T1000 (cell line): ENCODE measurements at regions not wholly inside any gene's neighbourhood (a gene's known extent, or its start where the extent isn't known, plus 50 kb on each side); places are given as distances from the start of the nearest gene placed in this dataset.

Experiments used
- DNase-seq: peaks from one replicate; lab custom pipeline; 2025; ENCODE audit warnings: mixed read lengths; lab: John Stamatoyannopoulos, UW

DNA sequence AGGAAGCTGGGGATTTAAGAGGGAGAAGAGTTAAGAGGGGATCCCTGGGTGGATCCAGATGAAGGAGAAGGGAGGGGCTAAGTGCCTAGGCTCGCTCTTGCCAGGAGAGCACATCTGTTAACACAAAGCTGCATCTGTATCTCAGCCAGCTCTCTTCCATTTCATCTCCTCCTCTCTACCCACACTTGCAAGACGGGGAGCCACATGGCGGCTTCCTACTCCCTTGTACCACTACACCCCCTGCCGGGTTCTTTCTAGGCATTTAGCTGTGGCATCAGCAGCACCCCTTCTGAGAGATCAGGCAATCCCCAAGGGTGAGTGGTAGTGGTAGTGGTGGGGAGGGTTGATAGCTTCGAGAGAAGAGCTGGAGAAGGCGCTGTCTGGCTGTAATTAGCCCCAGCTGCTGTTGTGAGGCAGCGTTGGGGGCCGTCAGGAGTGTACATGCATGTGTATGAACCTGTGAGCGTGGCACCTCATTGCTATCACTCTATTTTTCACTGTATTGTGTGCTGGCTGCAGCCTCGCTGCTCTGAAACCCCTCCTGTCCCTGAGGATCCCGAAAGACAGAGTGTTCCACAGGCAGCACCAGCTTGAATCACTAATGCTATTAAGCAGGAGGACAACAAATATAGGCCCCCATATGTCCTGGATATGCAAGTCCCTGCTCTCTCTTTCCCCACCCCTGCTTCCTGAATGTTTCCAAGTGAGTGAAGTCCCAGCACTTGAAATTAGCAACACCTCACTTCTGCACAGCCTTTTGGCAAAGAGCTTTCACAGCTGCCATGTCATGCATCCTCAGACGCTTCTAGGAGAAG, 73.7 kb downstream of the RTL9 start:
- no peak for DNase-seq

DNA sequence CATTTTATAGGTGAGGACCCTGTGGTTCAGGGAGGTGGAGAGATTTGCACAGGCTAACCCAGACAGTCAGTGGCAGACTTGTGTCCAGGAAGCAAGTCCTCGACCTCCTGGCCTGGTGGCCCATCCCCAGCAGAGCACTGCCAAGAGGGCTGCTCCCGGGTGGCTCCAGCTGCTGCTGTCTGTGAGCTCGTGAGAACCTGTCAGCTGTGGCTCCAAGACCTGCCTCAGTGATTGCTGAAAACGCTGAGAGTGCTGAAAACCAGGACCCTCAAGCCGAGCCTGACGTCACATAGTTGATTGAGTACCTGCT, 74.2 kb downstream of the RTL9 start:
- no peak for DNase-seq

- DNase-seq: no peak
These were observed 76.5 kb downstream of the RTL9 start for GRCh38 chrX:110435196-110435595.

- no peak for DNase-seq
These were observed 77.9 kb downstream of the RTL9 start for GRCh38 chrX:110436523-110436922.

DNA sequence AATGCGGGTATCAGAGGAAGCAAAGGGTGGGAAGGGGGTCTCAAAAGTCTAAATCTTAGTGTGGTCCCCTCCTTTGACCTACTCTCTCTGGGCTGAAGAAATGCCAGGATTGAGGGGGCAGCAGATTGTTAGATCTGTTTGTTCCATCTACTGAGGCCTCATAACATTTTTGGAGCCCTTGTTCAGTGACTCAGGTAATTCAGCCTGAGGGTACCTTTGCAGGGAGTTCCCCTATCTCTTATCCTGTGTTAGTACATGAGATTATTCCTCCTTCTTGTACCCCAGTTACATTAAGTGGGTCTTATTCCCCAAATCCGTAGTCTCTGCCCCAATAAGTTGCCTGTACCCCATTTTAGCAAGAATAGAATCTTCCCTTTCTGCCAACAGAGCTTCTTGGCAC, 79.0 kb downstream of the RTL9 start:
- DNase-seq: no peak

DNA sequence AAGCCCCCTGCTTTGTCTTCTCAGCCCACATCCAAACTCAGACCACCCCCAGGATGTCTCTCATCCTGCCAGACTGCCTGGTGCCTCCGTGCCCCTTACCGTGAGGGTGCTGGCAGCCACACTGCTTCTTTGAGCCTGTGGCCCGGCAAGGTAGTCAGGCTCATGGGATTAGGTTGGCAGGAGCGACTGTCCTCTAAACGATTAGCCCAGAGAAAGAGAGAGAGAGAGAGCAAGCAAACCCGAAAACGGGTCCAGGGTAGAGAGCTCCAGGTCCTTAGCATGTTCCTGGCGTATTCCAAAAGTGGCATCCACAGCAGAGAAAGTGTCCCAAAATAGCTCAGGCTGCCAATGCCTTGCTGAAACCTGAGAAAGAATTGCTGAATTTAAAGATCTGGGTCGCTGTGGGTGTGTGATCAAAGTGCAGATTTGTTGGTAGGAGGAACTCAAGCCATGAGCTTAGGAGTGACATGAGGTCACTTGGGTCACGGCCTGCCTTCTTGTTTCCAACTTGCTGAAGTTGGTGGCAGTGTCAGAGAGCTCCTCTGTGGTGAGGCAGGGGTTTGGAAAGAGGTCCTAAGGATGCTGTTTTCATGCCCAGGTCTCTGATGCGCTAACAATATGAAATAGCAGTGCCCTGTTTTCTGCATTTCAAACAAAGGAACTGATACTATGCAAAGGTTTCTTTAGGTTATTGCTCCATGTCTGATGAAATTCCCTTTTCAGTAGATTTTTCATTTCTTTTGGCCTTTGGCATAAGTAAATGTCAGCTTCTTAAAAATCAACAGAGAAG, 81.6 kb downstream of the RTL9 start:
- DNase-seq: no peak

DNA sequence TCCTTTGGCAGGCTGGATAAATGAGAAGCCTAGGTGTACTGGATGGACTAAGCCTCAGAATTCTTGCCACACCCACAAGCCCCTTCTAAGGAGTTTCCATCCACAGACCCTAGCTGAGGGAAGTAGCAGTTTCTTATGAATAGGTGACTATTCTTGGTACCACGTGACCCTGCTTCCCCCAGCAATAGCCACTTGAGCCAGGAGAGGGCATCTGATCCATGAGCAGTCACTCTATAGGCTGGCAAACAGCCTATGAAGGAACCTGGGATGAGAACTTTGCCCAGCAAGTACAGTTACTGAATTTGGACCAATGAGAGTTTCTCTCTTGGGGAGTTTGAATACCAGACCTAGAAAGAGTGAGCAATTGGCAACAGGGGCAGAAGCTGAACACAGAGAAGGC, 84.0 kb downstream of the RTL9 start:
- no peak for DNase-seq

- no peak for DNase-seq
These were observed 86.3 kb downstream of the RTL9 start for GRCh38 chrX:110444996-110445395.

- no peak for DNase-seq
These were observed 89.8 kb downstream of the RTL9 start for GRCh38 chrX:110448459-110448858.

DNA sequence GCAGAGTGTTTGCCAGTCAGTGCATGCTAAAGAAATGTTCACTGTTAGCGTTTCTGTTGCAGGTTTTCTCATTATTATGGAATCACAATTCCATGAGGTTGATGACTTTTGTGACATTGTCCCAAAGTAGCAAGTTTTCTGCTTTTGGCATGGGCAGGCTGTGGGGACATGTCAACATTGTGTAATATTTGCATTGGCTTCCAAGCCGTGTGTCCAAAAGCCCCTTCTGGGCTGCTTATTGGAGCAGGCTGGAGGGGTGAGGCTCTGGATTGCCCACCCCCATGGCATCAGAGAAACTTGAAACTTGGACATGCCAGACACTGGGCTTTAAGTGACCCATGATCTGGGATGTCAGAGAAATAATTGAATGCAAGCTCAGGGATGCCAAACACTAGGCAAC, 90.7 kb downstream of the RTL9 start:
- no peak for DNase-seq

DNA sequence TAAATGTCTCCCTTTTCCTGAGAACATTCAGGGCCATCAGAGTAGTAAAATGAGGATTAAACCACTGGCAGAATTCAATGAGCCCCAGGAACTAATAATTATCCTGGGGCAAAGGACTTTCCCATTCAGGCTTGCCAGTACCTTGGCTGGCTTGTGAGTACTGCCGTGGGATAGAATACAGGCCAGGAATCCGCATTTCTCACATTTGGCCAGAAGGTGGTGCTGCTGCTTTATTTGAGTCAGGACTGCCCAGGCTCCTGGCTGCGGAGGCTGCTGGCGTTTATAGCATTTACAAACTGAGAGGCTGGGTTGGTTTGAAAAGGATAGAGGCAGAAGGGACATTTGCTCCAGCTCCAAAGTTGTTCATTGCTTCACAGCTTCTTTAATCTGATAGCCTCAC, 91.4 kb downstream of the RTL9 start:
- DNase-seq: peak; percentile 1

GRCh38 chrX:110454336-110454735, 95.7 kb downstream of the RTL9 start:
- no peak for DNase-seq

- no peak for DNase-seq
These were observed 104.3 kb downstream of the RTL9 start for GRCh38 chrX:110462957-110463356.

GRCh38 chrX:110466790-110467189, 108.1 kb downstream of the RTL9 start:
- no peak for DNase-seq

- DNase-seq: no peak
These were observed 113.6 kb downstream of the RTL9 start for GRCh38 chrX:110472265-110472664.

- peak; percentile 1 for DNase-seq
These were observed 119.1 kb downstream of the RTL9 start for GRCh38 chrX:110477593-110478228.

- DNase-seq: no peak
These were observed 133.4 kb downstream of the RTL9 start for GRCh38 chrX:110491846-110492620.

- DNase-seq: no peak
These were observed 146.3 kb downstream of the RTL9 start for GRCh38 chrX:110504947-110505346.

- DNase-seq: no peak
These were observed 151.3 kb downstream of the RTL9 start for GRCh38 chrX:110509755-110510532.

GRCh38 chrX:110511238-110511637, 152.6 kb downstream of the RTL9 start:
- no peak for DNase-seq

GRCh38 chrX:110512341-110512740, 153.7 kb downstream of the RTL9 start:
- DNase-seq: no peak

GRCh38 chrX:110514509-110514908, 155.9 kb downstream of the RTL9 start:
- DNase-seq: no peak
